ENCODE measurements at regions not wholly inside any gene's neighbourhood (a gene's known extent, or its start where the extent isn't known, plus 50 kb on each side); places are given as distances from the start of the nearest gene placed in this dataset.

- TF ChIP-seq CTCF (IDR thresholded peaks at IDR 0.05) (no peak), POLR2A (IDR thresholded peaks at IDR 0.05) (no peak)
- Histone ChIP-seq H3K9me3 (replicated peaks in 1 of 3) (no peaks in the 10 kb centered on the region), H3K36me3 (replicated peaks in 1 of 2) (no peaks in the 10 kb centered on the region), H3K27ac (no peak overlapping the region), H3K27me3 (no peaks in the 10 kb centered on the region), H3K4me3 (no peak overlapping the region), H3K4me1 (replicated peaks in 1 of 2) (no peaks in the 10 kb centered on the region)
- intact Hi-C loops (cut with DNase I): no loop called here
- DNase-seq: no peak
- WGBS, 4 donors: 78 to 91% (median 86%) methylated on average over 8 of the region's 8 CpGs
These were observed 162.9 kb upstream of the B3GAT1 start for GRCh38 chr11:134574947-134575346.

GRCh38 chr11:134574425-134574824 is 162.4 kb upstream of the B3GAT1 start:
- Histone ChIP-seq H3K27ac (no peak overlapping the region), H3K27me3 (no peaks in the 10 kb centered on the region), H3K4me1 (replicated peaks in 1 of 2) (no peaks in the 10 kb centered on the region), H3K9me3 (replicated peaks in 1 of 3) (no peaks in the 10 kb centered on the region), H3K36me3 (replicated peaks in 1 of 2) (no peaks in the 10 kb centered on the region), H3K4me3 (no peak overlapping the region)
- 84 to 90% (median 87%) methylated on average over 6 to 7 of the region's 7 CpGs for WGBS, 4 donors
- DNase-seq: no peak
- no peak for TF ChIP-seq CTCF (IDR thresholded peaks at IDR 0.05)
- no peak for TF ChIP-seq POLR2A (IDR thresholded peaks at IDR 0.05)
- intact Hi-C loops (cut with DNase I): no loop called here

GRCh38 chr11:134573857-134574256 is 161.8 kb upstream of the B3GAT1 start:
- Histone ChIP-seq H3K36me3 (replicated peaks in 1 of 2) (no peaks in the 10 kb centered on the region), H3K9me3 (replicated peaks in 1 of 3) (no peaks in the 10 kb centered on the region), H3K27ac (no peak overlapping the region), H3K27me3 (no peaks in the 10 kb centered on the region), H3K4me1 (replicated peaks in 1 of 2) (no peaks in the 10 kb centered on the region), H3K4me3 (no peak overlapping the region)
- 64 to 72% (median 70%) methylated on average over 8 to 10 of the region's 10 CpGs for WGBS, 4 donors
- no peak for DNase-seq
- TF ChIP-seq CTCF (IDR thresholded peaks at IDR 0.05) (no peak), POLR2A (IDR thresholded peaks at IDR 0.05) (no peak)
- intact Hi-C loops (cut with DNase I): no loop called here

GRCh38 chr11:134572741-134573675 is 161.0 kb upstream of the B3GAT1 start:
- DNase-seq: no peak
- Histone ChIP-seq H3K4me1 (replicated peaks in 1 of 2) (no peaks in the 10 kb centered on the region), H3K27me3 (no peaks in the 10 kb centered on the region), H3K27ac (no peak overlapping the region), H3K36me3 (replicated peaks in 1 of 2) (no peaks in the 10 kb centered on the region), H3K4me3 (no peak overlapping the region), H3K9me3 (replicated peaks in 1 of 3) (no peaks in the 10 kb centered on the region)
- intact Hi-C loops (cut with DNase I): no loop called here
- TF ChIP-seq CTCF (IDR thresholded peaks at IDR 0.05) (no peak), POLR2A (IDR thresholded peaks at IDR 0.05) (no peak)
- 66 to 73% (median 72%) methylated on average over 16 to 22 of the region's 22 CpGs for WGBS, 4 donors

All from adrenal gland (tissue), 9 donors.